C4-2B (cell line): ENCODE measurements at regions not wholly inside any gene's neighbourhood (a gene's known extent, or its start where the extent isn't known, plus 50 kb on each side); places are given as distances from the start of the nearest gene placed in this dataset.
"Not testable (repeated sequence)": the region's sequence is repeated elsewhere in the genome, so short reads cannot be mapped to it uniquely, and the experiment has no call there.

Source experiments
- H3K27ac ChIP-seq: fragments of 450-650 bp; 2 replicates; pipeline ENCODE4 v1.5.1; 2017
- CTCF ChIP-seq: fragments of 450-650 bp; conservative IDR thresholded peaks from 2 replicates; pipeline ENCODE4 v1.5.1; 2017; ENCODE audit warnings: mild to moderate bottlenecking
- ZFX ChIP-seq: fragments of 450-650 bp; IDR thresholded peaks from 2 replicates; pipeline ENCODE4 v1.6.1; 2017

- H3K27ac ChIP-seq, result no peak overlapping the region
- TF ChIP-seq CTCF, result no peak
Measured at GRCh38 chr6:81891874-81892273, 139.4 kb upstream of the TENT5A start.

GRCh38 chr6:81890846-81891245 lies 138.4 kb upstream of the TENT5A start:
- TF ChIP-seq ZFX (no peak), CTCF (no peak)

GRCh38 chr6:81889377-81890053 lies 137.0 kb upstream of the TENT5A start:
- TF ChIP-seq ZFX (no peak), CTCF (no peak)
- H3K27ac ChIP-seq, result no peak overlapping the region

More at GRCh38 chr6:81890846-81891245, 138.4 kb upstream of the TENT5A start:
- H3K27ac ChIP-seq, result no peak overlapping the region

GRCh38 chr6:81886909-81887308 lies 134.4 kb upstream of the TENT5A start:
- H3K27ac ChIP-seq, result not testable (repeated sequence)

GRCh38 chr6:81886157-81886556 lies 133.7 kb upstream of the TENT5A start:
- TF ChIP-seq CTCF, result no peak
- TF ChIP-seq ZFX, result no peak
- no peak overlapping the region for H3K27ac ChIP-seq

GRCh38 chr6:81881660-81882059 lies 129.2 kb upstream of the TENT5A start:
- no peak overlapping the region for H3K27ac ChIP-seq
- TF ChIP-seq CTCF (no peak), ZFX (no peak)

GRCh38 chr6:81878479-81878878 lies 126.0 kb upstream of the TENT5A start:
- H3K27ac ChIP-seq, result no peak overlapping the region
- TF ChIP-seq CTCF, result no peak
- TF ChIP-seq ZFX, result no peak

- no peak overlapping the region for H3K27ac ChIP-seq
- TF ChIP-seq CTCF (no peak), ZFX (no peak)
Measured at GRCh38 chr6:81876971-81877370, 124.5 kb upstream of the TENT5A start.
